ENCODE measurements at regions not wholly inside any gene's neighbourhood (a gene's known extent, or its start where the extent isn't known, plus 50 kb on each side); places are given as distances from the start of the nearest gene placed in this dataset.

DNA sequence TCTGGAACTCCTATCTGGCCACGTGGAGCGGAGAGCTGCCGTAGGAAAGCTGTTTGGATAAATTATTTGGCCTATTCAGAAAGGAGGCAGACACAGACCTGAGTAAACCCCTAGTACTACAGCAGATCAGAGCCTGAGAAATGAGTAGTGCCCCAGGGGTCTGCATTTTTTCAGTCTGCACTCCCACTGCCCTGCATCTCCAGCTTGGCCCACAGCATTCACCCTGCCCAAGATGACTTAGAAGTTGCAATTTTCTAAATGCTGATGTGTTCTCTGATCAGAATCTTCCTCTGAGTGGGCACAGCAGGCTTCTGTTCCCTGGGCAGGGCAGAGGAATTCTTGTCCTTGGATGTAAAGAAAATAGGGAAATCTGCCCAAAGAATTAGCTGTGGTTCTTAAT, 55.1 kb upstream of the PIK3CB start:
- ChIA-PET POLR2A (ENCODE audit: unreplicated experiment) (no interaction called here), CTCF (interaction anchor here (2.0 kb wide), 1 partner anchor 26 kb away, joined by 4 read pairs; no protein-coding TSS in a partner anchor)
- Histone ChIP-seq H3K27ac (ENCODE audit: insufficient read depth, low read length) (no peak overlapping the region), H2AK5ac (ENCODE audit: low read depth, low read length) (0 out of 2 replicates have a peak overlapping the region, but pooled peaks have one; percentile 10), H2AK9ac (replicated peaks; ENCODE audit: low read depth, low read length, poor library complexity) (no peak overlapping the region), H3K14ac (replicated peaks; ENCODE audit: low read depth, low read length) (no peak overlapping the region), H4K8ac (ENCODE audit: low read depth in 2 of 2, low read length in 2 of 2) (no peak overlapping the region), H3K4me3 (ENCODE audit: insufficient read depth, low read depth, low read length) (no peak overlapping the region), H2AFZ (replicated peaks; ENCODE audit: low read length, poor library complexity) (no peak overlapping the region), H3K4ac (ENCODE audit: low read depth, low read length) (no peak overlapping the region; the same call in 1 of the 2 replicates), H3K79me1 (ENCODE audit: low read depth in 1 of 2, low read length in 2 of 2) (no peaks in the 10 kb centered on the region), H3K56ac (ENCODE audit: extremely low read depth, insufficient read depth, low read length) (no peak overlapping the region), H3K9ac (ENCODE audit: low read depth, low read length) (no peak overlapping the region), H3K9me3 (ENCODE audit: control insufficient read depth, insufficient read depth, low read length) (no peaks in the 10 kb centered on the region), H3K4me1 (ENCODE audit: control insufficient read depth, insufficient read depth, low read length) (no peaks in the 10 kb centered on the region), H3K4me2 (ENCODE audit: low read depth, low read length) (no peak overlapping the region), H3K36me3 (ENCODE audit: control insufficient read depth, insufficient read depth, low read length) (no peaks in the 10 kb centered on the region), H3K23ac (ENCODE audit: low read depth, low read length) (no peak overlapping the region), H4K91ac (ENCODE audit: insufficient read depth, low read depth, low read length) (no peak overlapping the region), H2BK120ac (ENCODE audit: low read depth, low read length) (peak overlapping the region; percentile 2; the same call in 1 of the 2 replicates), H4K5ac (ENCODE audit: low read depth, low read length) (no peak overlapping the region), H3K9me1 (ENCODE audit: insufficient read depth, low read length) (0 out of 2 replicates have a peak, but pooled peaks cover 3% of the 10 kb centered on the region), H3K18ac (ENCODE audit: low read depth, low read length) (no peak overlapping the region), H2BK15ac (ENCODE audit: low read depth, low read length) (no peak overlapping the region), H2BK5ac (ENCODE audit: low read depth, low read length, poor library complexity, severe bottlenecking) (no peak overlapping the region), H4K20me1 (ENCODE audit: insufficient read depth, low read length) (no peaks in the 10 kb centered on the region), H3K27me3 (ENCODE audit: control insufficient read depth, insufficient read depth, low read length) (no peaks in the 10 kb centered on the region), H2BK20ac (ENCODE audit: low read depth, low read length) (no peak overlapping the region)
- in situ Hi-C loops (cut with MboI; ENCODE audit: low sequenced_read_pairs) (no loop called here), intact Hi-C loops (cut with micrococcal nuclease) (no loop called here), dilution Hi-C loops (cut with HindIII; ENCODE audit: low sequenced_read_pairs, unreplicated experiment) (no loop called here)
- no TSS peak for BruUV-seq (replicated peaks)
- no peak for ATAC-seq (ENCODE audit: low read depth)
- no CpG with 5 or more reads among the region's 3 CpGs for WGBS, 2 experiments (ENCODE audit: extremely low coverage in 2 of 2, insufficient read length in 1 of 2)
- TF ChIP-seq CEBPB (IDR thresholded peaks at IDR 0.05; ENCODE audit: low read depth, low read length) (no peak), RAD21 (IDR thresholded peaks at IDR 0.05; ENCODE audit: low read length) (no peak), RCOR1 (IDR thresholded peaks at IDR 0.05; ENCODE audit: insufficient replicate concordance, low read length) (no peak), FOS (IDR thresholded peaks at IDR 0.05; ENCODE audit: low read depth, low read length) (no peak), MAFK (IDR thresholded peaks at IDR 0.05; ENCODE audit: low read depth, low read length) (no peak), POLR2A (IDR thresholded peaks at IDR 0.05; ENCODE audit: low read depth, low read length) (no peak), NFE2L2 (IDR thresholded peaks at IDR 0.05; ENCODE audit: low read depth, low read length) (no peak), CHD1 (IDR thresholded peaks at IDR 0.05; ENCODE audit: low read depth, low read length) (no peak), MAZ (IDR thresholded peaks at IDR 0.05; ENCODE audit: borderline replicate concordance, low read depth, low read length) (no peak), RFX5 (IDR thresholded peaks at IDR 0.05; ENCODE audit: low read depth, low read length) (no peak), BHLHE40 (IDR thresholded peaks at IDR 0.05; ENCODE audit: low read depth, low read length) (no peak), SMC3 (IDR thresholded peaks at IDR 0.05; ENCODE audit: low read depth, low read length) (no peak), MXI1 (IDR thresholded peaks at IDR 0.05; ENCODE audit: borderline replicate concordance, low read depth, low read length) (no peak)
- TF ChIP-seq, protein P1, sequence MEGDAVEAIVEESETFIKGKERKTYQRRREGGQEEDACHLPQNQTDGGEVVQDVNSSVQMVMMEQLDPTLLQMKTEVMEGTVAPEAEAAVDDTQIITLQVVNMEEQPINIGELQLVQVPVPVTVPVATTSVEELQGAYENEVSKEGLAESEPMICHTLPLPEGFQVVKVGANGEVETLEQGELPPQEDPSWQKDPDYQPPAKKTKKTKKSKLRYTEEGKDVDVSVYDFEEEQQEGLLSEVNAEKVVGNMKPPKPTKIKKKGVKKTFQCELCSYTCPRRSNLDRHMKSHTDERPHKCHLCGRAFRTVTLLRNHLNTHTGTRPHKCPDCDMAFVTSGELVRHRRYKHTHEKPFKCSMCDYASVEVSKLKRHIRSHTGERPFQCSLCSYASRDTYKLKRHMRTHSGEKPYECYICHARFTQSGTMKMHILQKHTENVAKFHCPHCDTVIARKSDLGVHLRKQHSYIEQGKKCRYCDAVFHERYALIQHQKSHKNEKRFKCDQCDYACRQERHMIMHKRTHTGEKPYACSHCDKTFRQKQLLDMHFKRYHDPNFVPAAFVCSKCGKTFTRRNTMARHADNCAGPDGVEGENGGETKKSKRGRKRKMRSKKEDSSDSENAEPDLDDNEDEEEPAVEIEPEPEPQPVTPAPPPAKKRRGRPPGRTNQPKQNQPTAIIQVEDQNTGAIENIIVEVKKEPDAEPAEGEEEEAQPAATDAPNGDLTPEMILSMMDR (conservative IDR thresholded peaks at IDR 0.05; ENCODE audit: low read depth, low read length), result no peak
- TF ChIP-seq, protein P2, sequence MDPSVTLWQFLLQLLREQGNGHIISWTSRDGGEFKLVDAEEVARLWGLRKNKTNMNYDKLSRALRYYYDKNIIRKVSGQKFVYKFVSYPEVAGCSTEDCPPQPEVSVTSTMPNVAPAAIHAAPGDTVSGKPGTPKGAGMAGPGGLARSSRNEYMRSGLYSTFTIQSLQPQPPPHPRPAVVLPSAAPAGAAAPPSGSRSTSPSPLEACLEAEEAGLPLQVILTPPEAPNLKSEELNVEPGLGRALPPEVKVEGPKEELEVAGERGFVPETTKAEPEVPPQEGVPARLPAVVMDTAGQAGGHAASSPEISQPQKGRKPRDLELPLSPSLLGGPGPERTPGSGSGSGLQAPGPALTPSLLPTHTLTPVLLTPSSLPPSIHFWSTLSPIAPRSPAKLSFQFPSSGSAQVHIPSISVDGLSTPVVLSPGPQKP (IDR thresholded peaks at IDR 0.05; ENCODE audit: borderline replicate concordance, low read depth, low read length), result no peak
- TF ChIP-seq, protein P3, sequence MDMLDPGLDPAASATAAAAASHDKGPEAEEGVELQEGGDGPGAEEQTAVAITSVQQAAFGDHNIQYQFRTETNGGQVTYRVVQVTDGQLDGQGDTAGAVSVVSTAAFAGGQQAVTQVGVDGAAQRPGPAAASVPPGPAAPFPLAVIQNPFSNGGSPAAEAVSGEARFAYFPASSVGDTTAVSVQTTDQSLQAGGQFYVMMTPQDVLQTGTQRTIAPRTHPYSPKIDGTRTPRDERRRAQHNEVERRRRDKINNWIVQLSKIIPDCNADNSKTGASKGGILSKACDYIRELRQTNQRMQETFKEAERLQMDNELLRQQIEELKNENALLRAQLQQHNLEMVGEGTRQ (IDR thresholded peaks at IDR 0.05; ENCODE audit: low read depth, low read length), result no peak
- no peak for DNase-seq

Measured in IMR-90 (cell line).